ENCODE measurements at regions not wholly inside any gene's neighbourhood (a gene's known extent, or its start where the extent isn't known, plus 50 kb on each side); places are given as distances from the start of the nearest gene placed in this dataset.

GRCh38 chr15:87374339-87374738 is 882.2 kb downstream of the NTRK3 start:
- no peak for DNase-seq (ENCODE audit: low read depth)
- no peak for TF ChIP-seq CTCF (conservative IDR thresholded peaks at IDR 0.05; ENCODE audit: low read depth, low read length)
- H3K4me3 ChIP-seq (ENCODE audit: low read depth, low read length), result no peak overlapping the region

- peak; percentile 87 for DNase-seq (ENCODE audit: low read depth)
- no peak for TF ChIP-seq CTCF (conservative IDR thresholded peaks at IDR 0.05; ENCODE audit: low read depth, low read length)
- no peak overlapping the region for H3K4me3 ChIP-seq (ENCODE audit: low read depth, low read length)
Measured at GRCh38 chr15:87369269-87369668, 887.3 kb downstream of the NTRK3 start.

- no peak overlapping the region for H3K4me3 ChIP-seq (ENCODE audit: low read depth, low read length)
- no peak for DNase-seq (ENCODE audit: low read depth)
- no peak for TF ChIP-seq CTCF (conservative IDR thresholded peaks at IDR 0.05; ENCODE audit: low read depth, low read length)
Measured at GRCh38 chr15:87368511-87368910, 888.0 kb downstream of the NTRK3 start.

- no peak for TF ChIP-seq CTCF (conservative IDR thresholded peaks at IDR 0.05; ENCODE audit: low read depth, low read length)
- H3K4me3 ChIP-seq (ENCODE audit: low read depth, low read length), result no peak overlapping the region
- peak; percentile 35 for DNase-seq (ENCODE audit: low read depth)
Measured at GRCh38 chr15:87365186-87365585, 891.4 kb downstream of the NTRK3 start.

GRCh38 chr15:87362531-87362930 is 894.0 kb downstream of the NTRK3 start:
- H3K4me3 ChIP-seq (ENCODE audit: low read depth, low read length), result no peak overlapping the region
- no peak for TF ChIP-seq CTCF (conservative IDR thresholded peaks at IDR 0.05; ENCODE audit: low read depth, low read length)
- DNase-seq (ENCODE audit: low read depth), result no peak

GRCh38 chr15:87357637-87358313 is 898.8 kb downstream of the NTRK3 start:
- no peak overlapping the region for H3K4me3 ChIP-seq (ENCODE audit: low read depth, low read length)
- TF ChIP-seq CTCF (conservative IDR thresholded peaks at IDR 0.05; ENCODE audit: low read depth, low read length), result no peak
- no peak for DNase-seq (ENCODE audit: low read depth)

DNA sequence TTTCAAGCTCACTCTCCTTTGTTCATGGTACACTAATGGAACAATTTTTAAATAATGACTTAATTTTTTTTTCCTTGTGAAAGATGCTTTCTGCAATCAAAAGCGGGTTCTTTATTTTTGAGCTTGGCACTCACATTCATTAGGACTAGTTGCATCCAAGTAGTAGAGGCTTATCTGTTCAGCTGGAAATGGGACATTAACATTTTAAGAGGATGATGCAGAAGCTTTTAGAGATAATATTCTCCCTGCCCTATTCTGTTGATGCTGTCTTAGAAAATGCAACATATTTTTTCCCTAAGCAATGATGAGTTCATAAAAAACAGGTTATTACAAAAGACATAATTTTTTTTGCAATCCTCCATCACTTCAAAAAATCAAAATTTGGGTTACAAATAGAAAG is 900.6 kb downstream of the NTRK3 start:
- TF ChIP-seq CTCF (conservative IDR thresholded peaks at IDR 0.05; ENCODE audit: low read depth, low read length), result no peak
- no peak for DNase-seq (ENCODE audit: low read depth)
- no peak overlapping the region for H3K4me3 ChIP-seq (ENCODE audit: low read depth, low read length)
